WTC11 (cell line): ENCODE measurements at regions not wholly inside any gene's neighbourhood (a gene's known extent, or its start where the extent isn't known, plus 50 kb on each side); places are given as distances from the start of the nearest gene placed in this dataset.
A peak's percentile ranks its signal among the peaks of the same experiment; 100 is the strongest.

ENCODE experiments used
- ATAC-seq: fragments of 200-7000 bp; cut with Tn5 transposase; 2 replicates; pipeline ENCODE4 v1.10.0; 2021; ENCODE audit warnings: mild to moderate bottlenecking, moderate library complexity
- CTCF ChIA-PET: fragments of 300-600 bp; sonication (Branson Sonifier 250); formaldehyde crosslinking; loops from one replicate; lab custom pipeline; 2021; ENCODE audit warnings: antibody characterized with exemption; lab: Charles Lee
- POLR2A ChIA-PET: fragments of 350-600 bp; sonication (Branson Sonifier 250); formaldehyde crosslinking; loops from one replicate; lab custom pipeline; 2021; ENCODE audit warnings: antibody characterized with exemption; lab: Charles Lee
- DNase-seq: peaks from one replicate; pipeline ENCODE4 v3.0.0; 2021; ENCODE audit warnings: low spot score
- H3K27ac Mint-ChIP-seq: 2 replicates; pipeline ENCODE4 v1.8.0; 2021; ENCODE audit warnings: mixed read lengths
- H3K27me3 Mint-ChIP-seq: 2 replicates; pipeline ENCODE4 v1.8.0; 2021; ENCODE audit warnings: low read depth, mild to moderate bottlenecking, moderate library complexity, mixed read lengths
- H3K36me3 Mint-ChIP-seq: 2 replicates; pipeline ENCODE4 v1.8.0; 2021; ENCODE audit warnings: mixed read lengths
- H3K4me1 Mint-ChIP-seq: 2 replicates; pipeline ENCODE4 v1.8.0; 2022; ENCODE audit warnings: mixed read lengths
- H3K4me3 Mint-ChIP-seq: 2 replicates; pipeline ENCODE4 v1.8.0; 2021; ENCODE audit warnings: mild to moderate bottlenecking, moderate library complexity, mixed read lengths
- H3K9me3 Mint-ChIP-seq: 2 replicates; pipeline ENCODE4 v1.8.0; 2021; ENCODE audit warnings: mixed read lengths
- CREB1 ChIP-seq: sonication (generic); formaldehyde crosslinking; IDR thresholded peaks from 2 replicates; pipeline ENCODE4 v1.8.0; 2023; ENCODE audit warnings: mild to moderate bottlenecking, missing genetic modification reagents
- ELF4 ChIP-seq: sonication (generic); formaldehyde crosslinking; IDR thresholded peaks from 2 replicates; pipeline ENCODE4 v1.8.1; 2022; ENCODE audit warnings: low read depth, mild to moderate bottlenecking, moderate library complexity, missing genetic modification reagents
- FOXP4 ChIP-seq: sonication (generic); formaldehyde crosslinking; IDR thresholded peaks from 2 replicates; pipeline ENCODE4 v1.8.0; 2022; ENCODE audit warnings: mild to moderate bottlenecking, missing genetic modification reagents
- GABPB1 ChIP-seq: sonication (generic); formaldehyde crosslinking; IDR thresholded peaks from 2 replicates; pipeline ENCODE4 v1.8.1; 2023; ENCODE audit warnings: mild to moderate bottlenecking, missing genetic modification reagents
- IRF2 ChIP-seq: sonication (generic); formaldehyde crosslinking; IDR thresholded peaks from 2 replicates; pipeline ENCODE4 v1.8.0; 2022; ENCODE audit warnings: low read depth, missing genetic modification reagents, borderline replicate concordance
- JAZF1 ChIP-seq: fragments of 250-450 bp; sonication (Bioruptor Pico); IDR thresholded peaks from 2 replicates; pipeline ENCODE4 v1.9.0; 2021; ENCODE audit warnings: moderate library complexity, mild to moderate bottlenecking, inconsistent platforms
- OVOL2 ChIP-seq: fragments of 250-450 bp; sonication (Bioruptor Pico); IDR thresholded peaks from 2 replicates; pipeline ENCODE4 v1.9.0; 2021; ENCODE audit warnings: mild to moderate bottlenecking, borderline replicate concordance
- SMAD4 ChIP-seq: sonication (generic); formaldehyde crosslinking; IDR thresholded peaks from 2 replicates; pipeline ENCODE4 v1.8.0; 2022; ENCODE audit warnings: mild to moderate bottlenecking, missing genetic modification reagents
- TEAD1 ChIP-seq: sonication (generic); formaldehyde crosslinking; IDR thresholded peaks from 2 replicates; pipeline ENCODE4 v1.8.0; 2022; ENCODE audit warnings: mild to moderate bottlenecking, missing genetic modification reagents
- USF2 ChIP-seq: sonication (generic); formaldehyde crosslinking; IDR thresholded peaks from 2 replicates; pipeline ENCODE4 v1.8.1; 2023; ENCODE audit warnings: mild to moderate bottlenecking, missing genetic modification reagents, moderate library complexity
- ZNF121 ChIP-seq: sonication (generic); formaldehyde crosslinking; IDR thresholded peaks from 2 replicates; pipeline ENCODE4 v1.8.0; 2023; ENCODE audit warnings: missing genetic modification reagents
- ZNF317 ChIP-seq: sonication (generic); formaldehyde crosslinking; IDR thresholded peaks from 2 replicates; pipeline ENCODE4 v1.8.1; 2023; ENCODE audit warnings: low read depth, mild to moderate bottlenecking, moderate library complexity, missing genetic modification reagents, borderline replicate concordance
- ZNF416 ChIP-seq: fragments of 250-450 bp; sonication (Bioruptor Pico); IDR thresholded peaks from 2 replicates; pipeline ENCODE4 v1.9.0; 2021; ENCODE audit warnings: mild to moderate bottlenecking, inconsistent platforms
- TF ChIP-seq, protein P1 (sequence below): sonication (generic); formaldehyde crosslinking; IDR thresholded peaks from 2 replicates; pipeline ENCODE4 v1.8.1; 2022; ENCODE audit warnings: mild to moderate bottlenecking, missing genetic modification reagents, moderate library complexity, borderline replicate concordance
- TF ChIP-seq, protein P2 (sequence below): sonication (generic); formaldehyde crosslinking; IDR thresholded peaks from 2 replicates; pipeline ENCODE4 v1.8.0; 2023; ENCODE audit warnings: missing genetic modification reagents

- no peak for TF ChIP-seq FOXP4 (CRISPR knock-in tag)
- TF ChIP-seq USF2 (CRISPR knock-in tag) = 0 out of 2 replicates have a peak, but pooled peaks have one; percentile 4
- H3K36me3 Mint-ChIP-seq = peaks cover 24% of the 10 kb centered on the region
- H3K4me1 Mint-ChIP-seq = peaks cover 28% of the 10 kb centered on the region
- no peak overlapping the region for H3K4me3 Mint-ChIP-seq
- ChIA-PET CTCF (interaction anchor here (1.0 kb wide), 1 partner anchor 12 kb away, joined by 4 read pairs; no protein-coding TSS in a partner anchor), POLR2A (no interaction called here)
- no peak overlapping the region for H3K27ac Mint-ChIP-seq
- peaks cover 34% of the 10 kb centered on the region for H3K9me3 Mint-ChIP-seq
- DNase-seq = no peak
- ATAC-seq = no peak
- no peaks in the 10 kb centered on the region; the same call in 1 of the 2 replicates for H3K27me3 Mint-ChIP-seq
Observed at GRCh38 chr12:97948591-97948990, 486.0 kb downstream of the RMST start.

DNA sequence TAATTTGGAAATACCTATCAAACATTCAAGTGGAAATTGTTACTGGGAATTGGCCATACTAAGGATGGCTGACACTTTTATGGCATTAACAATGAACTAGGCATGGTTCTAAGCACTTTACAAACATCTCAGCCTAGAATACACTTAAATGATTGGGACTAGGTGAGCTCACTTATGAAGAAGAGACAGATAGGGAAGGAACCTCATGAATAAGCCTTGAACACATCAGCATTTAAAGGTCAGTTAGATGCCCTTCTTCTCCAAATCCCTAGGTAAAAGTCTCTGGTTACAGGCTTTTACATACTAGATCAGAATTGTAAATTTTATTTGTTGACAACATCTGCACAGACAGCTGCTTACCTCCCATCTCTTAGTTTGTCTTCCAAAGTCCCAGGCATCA is 488.6 kb downstream of the RMST start:
- DNase-seq (no peak), ATAC-seq (no peak)
- POLR2A ChIA-PET = no interaction called here
- Mint-ChIP-seq H3K9me3 (peaks cover 51% of the 10 kb centered on the region), H3K27ac (no peak overlapping the region), H3K4me1 (peaks cover 28% of the 10 kb centered on the region), H3K36me3 (peaks cover 30% of the 10 kb centered on the region), H3K27me3 (no peaks in the 10 kb centered on the region; the same call in 1 of the 2 replicates), H3K4me3 (no peak overlapping the region)
- CTCF ChIA-PET = interaction anchor here (0.7 kb wide), 1 partner anchor 624 kb away, joined by 3 read pairs; no protein-coding TSS in a partner anchor
- TF ChIP-seq IRF2 (CRISPR knock-in tag) = no peak
- TF ChIP-seq TEAD1 (CRISPR knock-in tag) = no peak
- TF ChIP-seq FOXP4 (CRISPR knock-in tag) = no peak
- TF ChIP-seq, protein P1, sequence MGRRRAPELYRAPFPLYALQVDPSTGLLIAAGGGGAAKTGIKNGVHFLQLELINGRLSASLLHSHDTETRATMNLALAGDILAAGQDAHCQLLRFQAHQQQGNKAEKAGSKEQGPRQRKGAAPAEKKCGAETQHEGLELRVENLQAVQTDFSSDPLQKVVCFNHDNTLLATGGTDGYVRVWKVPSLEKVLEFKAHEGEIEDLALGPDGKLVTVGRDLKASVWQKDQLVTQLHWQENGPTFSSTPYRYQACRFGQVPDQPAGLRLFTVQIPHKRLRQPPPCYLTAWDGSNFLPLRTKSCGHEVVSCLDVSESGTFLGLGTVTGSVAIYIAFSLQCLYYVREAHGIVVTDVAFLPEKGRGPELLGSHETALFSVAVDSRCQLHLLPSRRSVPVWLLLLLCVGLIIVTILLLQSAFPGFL (CRISPR knock-in tag) = no peak
- no peak for TF ChIP-seq ZNF317
- TF ChIP-seq ZNF416 (CRISPR knock-in tag) = no peak
- TF ChIP-seq, protein P2, sequence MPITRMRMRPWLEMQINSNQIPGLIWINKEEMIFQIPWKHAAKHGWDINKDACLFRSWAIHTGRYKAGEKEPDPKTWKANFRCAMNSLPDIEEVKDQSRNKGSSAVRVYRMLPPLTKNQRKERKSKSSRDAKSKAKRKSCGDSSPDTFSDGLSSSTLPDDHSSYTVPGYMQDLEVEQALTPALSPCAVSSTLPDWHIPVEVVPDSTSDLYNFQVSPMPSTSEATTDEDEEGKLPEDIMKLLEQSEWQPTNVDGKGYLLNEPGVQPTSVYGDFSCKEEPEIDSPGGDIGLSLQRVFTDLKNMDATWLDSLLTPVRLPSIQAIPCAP = no peak
- TF ChIP-seq CREB1 = no peak

GRCh38 chr12:97951717-97952116 is 489.1 kb downstream of the RMST start:
- POLR2A ChIA-PET = no interaction called here
- Mint-ChIP-seq H3K27ac (no peak overlapping the region), H3K4me1 (peaks cover 28% of the 10 kb centered on the region), H3K36me3 (peaks cover 32% of the 10 kb centered on the region), H3K27me3 (no peaks in the 10 kb centered on the region; the same call in 1 of the 2 replicates), H3K4me3 (no peak overlapping the region), H3K9me3 (peaks cover 52% of the 10 kb centered on the region)
- TF ChIP-seq JAZF1 (CRISPR knock-in tag) (no peak), SMAD4 (no peak), CREB1 (no peak), GABPB1 (CRISPR knock-in tag) (no peak), ZNF121 (CRISPR knock-in tag) (no peak), OVOL2 (CRISPR knock-in tag) (no peak), ELF4 (CRISPR knock-in tag) (no peak)
- CTCF ChIA-PET = interaction anchor here (1.5 kb wide), 1 partner anchor 9 kb away, joined by 5 read pairs; no protein-coding TSS in a partner anchor
- ATAC-seq = no peak
- DNase-seq = no peak
